ENCODE measurements at regions not wholly inside any gene's neighbourhood (a gene's known extent, or its start where the extent isn't known, plus 50 kb on each side); places are given as distances from the start of the nearest gene placed in this dataset.
"Not testable (repeated sequence)": the region's sequence is repeated elsewhere in the genome, so short reads cannot be mapped to it uniquely, and the experiment has no call there.

DNA sequence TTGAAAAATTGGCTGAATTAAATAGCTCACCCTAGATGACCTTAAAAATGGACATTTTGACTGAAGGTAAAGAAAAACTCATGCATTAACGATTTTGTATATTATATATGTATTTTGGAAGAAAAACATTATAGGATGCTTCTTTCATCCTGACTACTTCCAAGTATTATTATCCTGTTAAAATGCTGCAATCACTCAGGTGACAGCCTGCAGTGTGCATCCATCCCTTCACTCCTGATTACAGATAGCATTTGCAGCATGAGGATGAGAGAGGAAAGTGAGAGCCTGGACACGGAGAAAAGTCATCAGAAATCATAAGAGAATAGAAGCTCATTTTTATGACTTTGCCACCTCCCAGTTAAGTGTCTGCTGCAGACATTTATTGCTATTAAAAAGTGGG is 1055.6 kb downstream of the PCDH17 start:
- H3K4me3 ChIP-seq (ENCODE audit: low read length in 2 of 2): no peak overlapping the region
- no peak overlapping the region for H3K27ac ChIP-seq (ENCODE audit: low read depth in 1 of 2, low read length in 1 of 2)
- no peaks in the 10 kb centered on the region for H3K27me3 ChIP-seq (ENCODE audit: control insufficient read depth in 2 of 2, insufficient read depth in 1 of 2, low read length in 1 of 2)
- H3K36me3 ChIP-seq (ENCODE audit: control insufficient read depth in 2 of 2, insufficient read depth in 2 of 2, low read length in 1 of 2): no peaks in the 10 kb centered on the region
- no peak for DNase-seq (ENCODE audit: low read depth in 6 of 9, low spot score in 9 of 9)
- H3K4me1 ChIP-seq (ENCODE audit: control insufficient read depth in 2 of 2, insufficient read depth in 2 of 2, low read length in 2 of 2): no peaks in the 10 kb centered on the region
- WGBS: 95% methylated on average over 2 of the region's 2 CpGs
- peaks cover 0 to 6% of the 10 kb centered on the region in 2 donors for H3K9me3 ChIP-seq (ENCODE audit: control insufficient read depth in 2 of 2, insufficient read depth in 1 of 2, low read length in 1 of 2)

DNA sequence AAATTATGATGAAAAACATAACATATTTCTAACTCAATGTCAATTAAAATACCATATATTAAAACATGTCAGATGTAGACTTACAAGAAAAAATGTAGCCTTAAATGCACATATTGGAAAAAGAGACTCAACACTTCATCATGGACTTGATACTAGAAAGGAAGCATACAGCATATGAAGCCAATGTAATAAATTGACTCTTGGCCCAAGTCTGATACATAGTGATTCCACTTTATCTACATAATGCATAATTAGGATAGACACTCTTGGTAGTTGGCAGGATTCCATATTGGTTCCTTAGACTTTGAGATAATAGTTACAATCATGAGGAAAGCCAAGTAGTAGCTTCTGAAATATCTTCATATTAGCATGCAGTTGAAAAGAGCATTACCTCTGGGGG is 1067.0 kb downstream of the PCDH17 start:
- Histone ChIP-seq H3K9me3 (ENCODE audit: control insufficient read depth in 2 of 2, insufficient read depth in 1 of 2, low read length in 1 of 2) (no peaks in the 10 kb centered on the region), H3K36me3 (ENCODE audit: control insufficient read depth in 2 of 2, insufficient read depth in 2 of 2, low read length in 1 of 2) (no peaks in the 10 kb centered on the region), H3K4me3 (ENCODE audit: low read length in 2 of 2) (no peak overlapping the region), H3K27me3 (ENCODE audit: control insufficient read depth in 2 of 2, insufficient read depth in 1 of 2, low read length in 1 of 2) (no peaks in the 10 kb centered on the region), H3K4me1 (ENCODE audit: control insufficient read depth in 2 of 2, insufficient read depth in 2 of 2, low read length in 2 of 2) (no peaks in the 10 kb centered on the region), H3K27ac (ENCODE audit: low read depth in 1 of 2, low read length in 1 of 2) (no peak overlapping the region)
- DNase-seq (ENCODE audit: low read depth in 6 of 9, low spot score in 9 of 9): no peak

GRCh38 chr13:58704953-58705352 is 1073.4 kb downstream of the PCDH17 start:
- H3K27ac ChIP-seq (ENCODE audit: low read depth in 1 of 2, low read length in 1 of 2): no peak overlapping the region
- H3K9me3 ChIP-seq (ENCODE audit: control insufficient read depth in 2 of 2, insufficient read depth in 1 of 2, low read length in 1 of 2): no peaks in the 10 kb centered on the region
- no peaks in the 10 kb centered on the region for H3K4me1 ChIP-seq (ENCODE audit: control insufficient read depth in 2 of 2, insufficient read depth in 2 of 2, low read length in 2 of 2)
- no peak overlapping the region for H3K4me3 ChIP-seq (ENCODE audit: low read length in 2 of 2)
- 4% methylated on average over 2 of the region's 2 CpGs for WGBS
- H3K27me3 ChIP-seq (ENCODE audit: control insufficient read depth in 2 of 2, insufficient read depth in 1 of 2, low read length in 1 of 2): no peaks in the 10 kb centered on the region
- no peak for DNase-seq (ENCODE audit: low read depth in 6 of 9, low spot score in 9 of 9)
- no peaks in the 10 kb centered on the region for H3K36me3 ChIP-seq (ENCODE audit: control insufficient read depth in 2 of 2, insufficient read depth in 2 of 2, low read length in 1 of 2)

DNA sequence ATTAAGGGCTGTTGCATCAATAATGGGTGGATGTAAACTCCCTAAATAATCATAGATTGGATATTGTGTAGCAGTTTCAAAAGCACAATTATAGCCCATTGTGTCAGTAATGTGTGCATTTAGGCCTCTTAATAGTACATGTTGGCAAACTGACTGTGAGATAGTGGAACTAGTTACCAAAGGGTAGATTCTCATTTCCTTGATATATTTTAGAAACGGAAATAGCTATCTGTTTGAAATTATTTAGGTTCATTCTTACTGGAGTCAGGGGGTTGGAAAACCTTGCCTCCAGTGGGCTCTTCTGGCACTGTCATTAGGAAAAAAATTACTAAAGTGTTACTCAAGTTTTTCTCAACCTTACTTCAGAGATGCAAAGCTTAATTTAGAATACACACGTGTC is 1074.9 kb downstream of the PCDH17 start:
- H3K27me3 ChIP-seq (ENCODE audit: control insufficient read depth in 2 of 2, insufficient read depth in 1 of 2, low read length in 1 of 2): no peaks in the 10 kb centered on the region
- 90% methylated on average over 2 of the region's 2 CpGs for WGBS

GRCh38 chr13:58712191-58712590 is 1080.6 kb downstream of the PCDH17 start:
- WGBS: 91% methylated on average over 8 of the region's 8 CpGs
- Histone ChIP-seq H3K4me3 (ENCODE audit: low read length in 2 of 2) (no peak overlapping the region), H3K4me1 (ENCODE audit: control insufficient read depth in 2 of 2, insufficient read depth in 2 of 2, low read length in 2 of 2) (no peaks in the 10 kb centered on the region), H3K9me3 (ENCODE audit: control insufficient read depth in 2 of 2, insufficient read depth in 1 of 2, low read length in 1 of 2) (peaks cover 0 to 2% of the 10 kb centered on the region in 2 donors), H3K36me3 (ENCODE audit: control insufficient read depth in 2 of 2, insufficient read depth in 2 of 2, low read length in 1 of 2) (no peaks in the 10 kb centered on the region), H3K27me3 (ENCODE audit: control insufficient read depth in 2 of 2, insufficient read depth in 1 of 2, low read length in 1 of 2) (no peaks in the 10 kb centered on the region), H3K27ac (ENCODE audit: low read depth in 1 of 2, low read length in 1 of 2) (no peak overlapping the region)
- no peak for DNase-seq (ENCODE audit: low read depth in 6 of 9, low spot score in 9 of 9)

More for the DNA sequence above, 1074.9 kb downstream of the PCDH17 start:
- no peaks in the 10 kb centered on the region for H3K36me3 ChIP-seq (ENCODE audit: control insufficient read depth in 2 of 2, insufficient read depth in 2 of 2, low read length in 1 of 2)
- H3K9me3 ChIP-seq (ENCODE audit: control insufficient read depth in 2 of 2, insufficient read depth in 1 of 2, low read length in 1 of 2): peaks cover 0 to 2% of the 10 kb centered on the region in 2 donors
- H3K27ac ChIP-seq (ENCODE audit: low read depth in 1 of 2, low read length in 1 of 2): no peak overlapping the region
- H3K4me1 ChIP-seq (ENCODE audit: control insufficient read depth in 2 of 2, insufficient read depth in 2 of 2, low read length in 2 of 2): no peaks in the 10 kb centered on the region
- DNase-seq (ENCODE audit: low read depth in 6 of 9, low spot score in 9 of 9): no peak
- H3K4me3 ChIP-seq (ENCODE audit: low read length in 2 of 2): no peak overlapping the region

GRCh38 chr13:58714016-58714415 is 1082.5 kb downstream of the PCDH17 start:
- not testable (repeated sequence) for H3K27me3 ChIP-seq (ENCODE audit: control insufficient read depth in 2 of 2, insufficient read depth in 1 of 2, low read length in 1 of 2); H3K9me3 ChIP-seq (ENCODE audit: control insufficient read depth in 2 of 2, insufficient read depth in 1 of 2, low read length in 1 of 2); DNase-seq (ENCODE audit: low read depth in 6 of 9, low spot score in 9 of 9); H3K27ac ChIP-seq (ENCODE audit: low read depth in 1 of 2, low read length in 1 of 2); H3K4me3 ChIP-seq (ENCODE audit: low read length in 2 of 2); H3K36me3 ChIP-seq (ENCODE audit: control insufficient read depth in 2 of 2, insufficient read depth in 2 of 2, low read length in 1 of 2); H3K4me1 ChIP-seq (ENCODE audit: control insufficient read depth in 2 of 2, insufficient read depth in 2 of 2, low read length in 2 of 2)
- 97% methylated on average over 25 of the region's 25 CpGs for WGBS

DNA sequence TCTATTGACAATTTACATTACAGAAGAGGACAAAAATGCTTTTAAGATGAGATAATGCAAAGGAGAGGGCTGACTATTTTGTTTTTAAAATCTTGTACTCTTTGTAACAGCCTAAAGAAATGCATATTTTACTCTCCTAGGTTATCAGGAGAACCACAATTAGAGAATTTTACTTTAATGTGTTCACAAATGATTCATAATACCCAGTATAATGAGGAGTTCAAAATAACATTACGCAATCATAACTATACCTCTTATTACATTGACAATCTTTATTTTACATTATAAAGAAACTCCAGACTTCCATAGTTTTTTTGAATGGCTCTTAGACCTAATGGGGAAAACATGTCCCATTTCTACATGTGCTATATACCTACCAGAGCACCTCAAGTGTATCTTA is 1089.7 kb downstream of the PCDH17 start:
- Histone ChIP-seq H3K27ac (ENCODE audit: low read depth in 1 of 2, low read length in 1 of 2) (no peak overlapping the region), H3K27me3 (ENCODE audit: control insufficient read depth in 2 of 2, insufficient read depth in 1 of 2, low read length in 1 of 2) (no peaks in the 10 kb centered on the region), H3K36me3 (ENCODE audit: control insufficient read depth in 2 of 2, insufficient read depth in 2 of 2, low read length in 1 of 2) (no peaks in the 10 kb centered on the region), H3K4me3 (ENCODE audit: low read length in 2 of 2) (no peak overlapping the region), H3K4me1 (ENCODE audit: control insufficient read depth in 2 of 2, insufficient read depth in 2 of 2, low read length in 2 of 2) (no peaks in the 10 kb centered on the region), H3K9me3 (ENCODE audit: control insufficient read depth in 2 of 2, insufficient read depth in 1 of 2, low read length in 1 of 2) (no peaks in the 10 kb centered on the region)
- DNase-seq (ENCODE audit: low read depth in 6 of 9, low spot score in 9 of 9): no peak
- WGBS: 97% methylated on average over 1 of the region's 1 CpG

DNA sequence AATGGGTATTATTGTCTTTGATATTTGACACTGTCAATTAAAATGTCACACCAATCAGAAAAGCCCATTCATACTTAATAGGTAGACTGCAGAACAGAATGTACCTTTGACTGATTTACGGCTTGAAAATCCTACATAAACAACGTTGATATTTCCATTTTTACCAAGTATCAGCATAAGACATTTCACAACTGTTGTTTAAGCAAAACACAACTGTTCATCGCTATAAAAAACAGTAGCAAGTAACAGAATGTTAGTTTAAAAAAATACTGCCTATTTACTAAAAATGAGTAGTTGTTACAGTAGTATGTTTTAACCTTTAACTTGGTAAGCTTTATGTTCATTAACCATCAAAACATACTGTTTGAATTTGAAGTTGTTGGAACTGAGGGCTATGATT is 1096.6 kb downstream of the PCDH17 start:
- Histone ChIP-seq H3K4me3 (ENCODE audit: low read length in 2 of 2) (no peak overlapping the region), H3K36me3 (ENCODE audit: control insufficient read depth in 2 of 2, insufficient read depth in 2 of 2, low read length in 1 of 2) (no peaks in the 10 kb centered on the region), H3K4me1 (ENCODE audit: control insufficient read depth in 2 of 2, insufficient read depth in 2 of 2, low read length in 2 of 2) (no peaks in the 10 kb centered on the region), H3K27me3 (ENCODE audit: control insufficient read depth in 2 of 2, insufficient read depth in 1 of 2, low read length in 1 of 2) (no peaks in the 10 kb centered on the region), H3K9me3 (ENCODE audit: control insufficient read depth in 2 of 2, insufficient read depth in 1 of 2, low read length in 1 of 2) (no peaks in the 10 kb centered on the region), H3K27ac (ENCODE audit: low read depth in 1 of 2, low read length in 1 of 2) (no peak overlapping the region)
- DNase-seq (ENCODE audit: low read depth in 6 of 9, low spot score in 9 of 9): no peak
- WGBS: 61% methylated on average over 3 of the region's 3 CpGs

- Histone ChIP-seq H3K4me3 (ENCODE audit: low read length in 2 of 2) (no peak overlapping the region), H3K27me3 (ENCODE audit: control insufficient read depth in 2 of 2, insufficient read depth in 1 of 2, low read length in 1 of 2) (no peaks in the 10 kb centered on the region), H3K4me1 (ENCODE audit: control insufficient read depth in 2 of 2, insufficient read depth in 2 of 2, low read length in 2 of 2) (no peaks in the 10 kb centered on the region), H3K9me3 (ENCODE audit: control insufficient read depth in 2 of 2, insufficient read depth in 1 of 2, low read length in 1 of 2) (no peaks in the 10 kb centered on the region), H3K36me3 (ENCODE audit: control insufficient read depth in 2 of 2, insufficient read depth in 2 of 2, low read length in 1 of 2) (no peaks in the 10 kb centered on the region), H3K27ac (ENCODE audit: low read depth in 1 of 2, low read length in 1 of 2) (no peak overlapping the region)
- WGBS: 81% methylated on average over 1 of the region's 1 CpG
- DNase-seq (ENCODE audit: low read depth in 6 of 9, low spot score in 9 of 9): no peak
These were observed 1097.8 kb downstream of the PCDH17 start for GRCh38 chr13:58729361-58729760.

DNA sequence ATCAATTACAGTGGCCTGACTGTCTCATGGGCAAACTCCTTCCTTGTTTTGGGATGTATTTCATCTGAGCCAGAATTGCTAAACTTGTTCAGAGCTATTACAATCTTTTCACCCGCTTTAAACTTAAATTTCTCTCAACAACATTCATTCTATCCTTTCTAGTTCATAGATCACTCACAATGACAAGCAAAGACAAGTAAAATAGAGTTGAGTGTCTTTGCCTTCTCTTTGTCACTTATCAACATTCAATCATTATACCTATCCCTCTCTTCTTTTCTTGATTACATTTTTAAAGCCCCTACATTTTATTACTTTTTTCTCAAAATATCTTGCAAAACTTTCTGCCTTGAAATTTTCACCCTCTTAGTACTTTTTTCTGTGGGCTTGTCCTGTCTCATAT is 1113.1 kb downstream of the PCDH17 start:
- DNase-seq (ENCODE audit: low read depth in 6 of 9, low spot score in 9 of 9): no peak
- Histone ChIP-seq H3K36me3 (ENCODE audit: control insufficient read depth in 2 of 2, insufficient read depth in 2 of 2, low read length in 1 of 2) (no peaks in the 10 kb centered on the region), H3K4me1 (ENCODE audit: control insufficient read depth in 2 of 2, insufficient read depth in 2 of 2, low read length in 2 of 2) (no peaks in the 10 kb centered on the region), H3K27me3 (ENCODE audit: control insufficient read depth in 2 of 2, insufficient read depth in 1 of 2, low read length in 1 of 2) (no peaks in the 10 kb centered on the region), H3K9me3 (ENCODE audit: control insufficient read depth in 2 of 2, insufficient read depth in 1 of 2, low read length in 1 of 2) (no peaks in the 10 kb centered on the region), H3K4me3 (ENCODE audit: low read length in 2 of 2) (no peak overlapping the region), H3K27ac (ENCODE audit: low read depth in 1 of 2, low read length in 1 of 2) (no peak overlapping the region)
- 95% methylated on average over 1 of the region's 1 CpG for WGBS

Data from thymus (tissue), 11 donors.